Panc1 (cell line): ENCODE measurements at regions not wholly inside any gene's neighbourhood (a gene's known extent, or its start where the extent isn't known, plus 50 kb on each side); places are given as distances from the start of the nearest gene placed in this dataset.

Source experiments
- ATAC-seq: fragments of 200-7000 bp; cut with Tn5 transposase; 2 replicates; pipeline ENCODE4 v1.9.1; 2020; ENCODE audit warnings: mild to moderate bottlenecking, moderate library complexity
- BruUV-seq: library from RNA; stranded (reverse); fragments of 400-500 nt; replicated peaks from 2 replicates; lab custom pipeline; 2021; lab: Mats Ljungman, UMichigan
- CTCF ChIA-PET: fragments of 300-600 bp; sonication (Branson Sonifier 250); formaldehyde crosslinking; loops from one replicate; lab custom pipeline; 2022; ENCODE audit warnings: antibody characterized with exemption; lab: Charles Lee
- POLR2A ChIA-PET: fragments of 300-600 bp; sonication (Branson Sonifier 250); formaldehyde crosslinking; loops from one replicate; lab custom pipeline; 2022; ENCODE audit warnings: antibody characterized with exemption; lab: Charles Lee
- DNase-seq: peaks from one replicate; pipeline ENCODE4 v3.0.0-alpha.2; 2010; ENCODE audit warnings: low read depth, low spot score
- H3K27ac ChIP-seq: 2 replicates; pipeline ENCODE4 v1.5.1; 2011; ENCODE audit warnings: mild to moderate bottlenecking, low read length, inconsistent platforms
- H3K27me3 ChIP-seq: fragments of 200-500 bp; sonication (Bioruptor generic); 2 replicates; pipeline ENCODE4 v1.6.0; 2014; ENCODE audit warnings: low read length, inconsistent platforms; ENCODE audit not compliant: control insufficient read depth, insufficient read depth
- H3K36me3 ChIP-seq: fragments of 200-500 bp; sonication (Bioruptor generic); 2 replicates; pipeline ENCODE4 v1.5.1; 2014; ENCODE audit warnings: inconsistent platforms, mild to moderate bottlenecking, low read length, moderate library complexity; ENCODE audit not compliant: control insufficient read depth, insufficient read depth
- H3K4me1 ChIP-seq: 2 replicates; pipeline ENCODE4 v1.5.1; 2011; ENCODE audit warnings: inconsistent platforms, mild to moderate bottlenecking, low read length, moderate library complexity; ENCODE audit not compliant: control insufficient read depth, insufficient read depth
- H3K4me3 ChIP-seq, 2 experiments: 2 replicates each; pipeline ENCODE4 v1.5.1; 2011 to 2012; ENCODE audit warnings: low read depth in 2 of 2, low read length in 2 of 2, mild to moderate bottlenecking in 2 of 2, inconsistent platforms in 1 of 2, moderate library complexity in 1 of 2
- H3K9me3 ChIP-seq: fragments of 200-500 bp; sonication (Bioruptor generic); 2 replicates; pipeline ENCODE4 v1.5.1; 2014; ENCODE audit warnings: low read depth, mild to moderate bottlenecking, inconsistent platforms, low read length, moderate library complexity; ENCODE audit not compliant: control insufficient read depth, insufficient read depth
- CTCF ChIP-seq: fragments of 450-650 bp; IDR thresholded peaks from 2 replicates; pipeline ENCODE4 v1.5.1; 2017; ENCODE audit warnings: mild to moderate bottlenecking
- POLR2AphosphoS5 ChIP-seq: IDR thresholded peaks from 2 replicates; pipeline ENCODE4 v1.6.1; 2012; ENCODE audit warnings: mild to moderate bottlenecking, low read depth, low read length, moderate library complexity
- REST ChIP-seq, 2 experiments: IDR thresholded peaks; 2 replicates each; pipeline ENCODE4 v1.6.1; 2011 to 2012; ENCODE audit warnings: low read depth in 2 of 2, control low read depth in 1 of 2, low read length in 1 of 2, mild to moderate bottlenecking in 1 of 2, moderate library complexity in 1 of 2; ENCODE audit not compliant: insufficient read depth in 1 of 2
- SIN3A ChIP-seq: IDR thresholded peaks from 2 replicates; pipeline ENCODE4 v1.6.1; 2012; ENCODE audit warnings: low read depth, mild to moderate bottlenecking, low read length, moderate library complexity, borderline replicate concordance; ENCODE audit not compliant: insufficient read depth
- TCF7L2 ChIP-seq: IDR thresholded peaks from 2 replicates; pipeline ENCODE4 v1.6.1; 2011; ENCODE audit warnings: mild to moderate bottlenecking, low read depth, low read length, inconsistent platforms
- in situ Hi-C: cut with HindIII; loops from 2 replicates; pipeline ENCODE4 v1.10.0; 2016; ENCODE audit warnings: low sequenced_read_pairs, low pct_unique_long_range_greater_than_20kb
- intact Hi-C: fragments of 100-400 bp; cut with micrococcal nuclease; formaldehyde crosslinking; loops from one replicate; pipeline ENCODE4 v1.10.0; 2022; ENCODE audit not compliant: unreplicated experiment

- in situ Hi-C loops = no loop called here
- ATAC-seq = no peak
- Histone ChIP-seq H3K27ac (no peak overlapping the region), H3K4me3 (no peak overlapping the region), H3K27me3 (no peaks in the 10 kb centered on the region), H3K36me3 (no peaks in the 10 kb centered on the region), H3K9me3 (no peaks in the 10 kb centered on the region), H3K4me1 (no peaks in the 10 kb centered on the region)
- POLR2A ChIA-PET = no interaction called here
- TF ChIP-seq TCF7L2 (no peak), POLR2AphosphoS5 (no peak), REST (IDR thresholded peaks at IDR 0.05; ENCODE audit: insufficient read depth in 1 of 2, low read depth in 2 of 2, low read length in 1 of 2) (no peak), SIN3A (no peak), CTCF (no peak)
- CTCF ChIA-PET = no interaction called here
- no peak for DNase-seq
- BruUV-seq = no TSS peak
- intact Hi-C loops = no loop called here
Observed at GRCh38 chr9:106723926-106724325, 139.0 kb upstream of the ZNF462 start.

- no peak for ATAC-seq
- CTCF ChIA-PET = no interaction called here
- no peak overlapping the region for H3K4me3 ChIP-seq
- H3K27ac ChIP-seq = no peak overlapping the region
- no peaks in the 10 kb centered on the region for H3K36me3 ChIP-seq
- in situ Hi-C loops (no loop called here), intact Hi-C loops (no loop called here)
- no peaks in the 10 kb centered on the region for H3K27me3 ChIP-seq
- no peaks in the 10 kb centered on the region for H3K4me1 ChIP-seq
- POLR2A ChIA-PET = no interaction called here
- BruUV-seq = no TSS peak
- TF ChIP-seq CTCF = no peak
- no peak for TF ChIP-seq REST (IDR thresholded peaks at IDR 0.05; ENCODE audit: insufficient read depth in 1 of 2, low read depth in 2 of 2, low read length in 1 of 2)
- TF ChIP-seq SIN3A = no peak
- no peak for TF ChIP-seq TCF7L2
- no peak for TF ChIP-seq POLR2AphosphoS5
- DNase-seq = no peak
- H3K9me3 ChIP-seq = no peaks in the 10 kb centered on the region
Observed at GRCh38 chr9:106724566-106724965, 138.4 kb upstream of the ZNF462 start.
